GM19397 (cell line): ENCODE measurements at regions not wholly inside any gene's neighbourhood (a gene's known extent, or its start where the extent isn't known, plus 50 kb on each side); places are given as distances from the start of the nearest gene placed in this dataset.

Experiments
- ATAC-seq: cut with Tn5 transposase; IDR thresholded peaks from one replicate; pipeline ENCODE4 v1.9.1; 2021; ENCODE audit warnings: mild to moderate bottlenecking, moderate library complexity; ENCODE audit not compliant: unreplicated experiment

GRCh38 chr1:220979371-220979770, 100.1 kb downstream of the HLX start:
- no peak for ATAC-seq

DNA sequence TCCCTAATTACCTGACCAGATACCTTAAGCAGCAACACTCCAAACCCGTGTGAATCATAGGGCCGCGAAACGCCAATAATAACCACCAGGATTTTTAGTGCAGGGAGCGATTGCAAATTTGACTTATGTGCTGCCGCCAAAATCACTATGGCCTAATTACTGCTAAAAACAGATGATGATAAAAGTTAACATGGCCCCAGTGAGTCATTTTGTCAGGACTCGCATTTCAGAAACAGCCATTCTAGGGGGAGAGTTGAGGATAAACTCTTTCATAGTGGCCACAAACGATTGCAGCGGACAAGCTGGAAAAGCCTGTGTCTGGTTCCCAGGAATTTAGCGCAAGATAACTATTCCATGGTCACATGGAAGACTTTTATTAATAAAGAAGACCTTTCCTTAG, 103.4 kb downstream of the HLX start:
- no peak for ATAC-seq

DNA sequence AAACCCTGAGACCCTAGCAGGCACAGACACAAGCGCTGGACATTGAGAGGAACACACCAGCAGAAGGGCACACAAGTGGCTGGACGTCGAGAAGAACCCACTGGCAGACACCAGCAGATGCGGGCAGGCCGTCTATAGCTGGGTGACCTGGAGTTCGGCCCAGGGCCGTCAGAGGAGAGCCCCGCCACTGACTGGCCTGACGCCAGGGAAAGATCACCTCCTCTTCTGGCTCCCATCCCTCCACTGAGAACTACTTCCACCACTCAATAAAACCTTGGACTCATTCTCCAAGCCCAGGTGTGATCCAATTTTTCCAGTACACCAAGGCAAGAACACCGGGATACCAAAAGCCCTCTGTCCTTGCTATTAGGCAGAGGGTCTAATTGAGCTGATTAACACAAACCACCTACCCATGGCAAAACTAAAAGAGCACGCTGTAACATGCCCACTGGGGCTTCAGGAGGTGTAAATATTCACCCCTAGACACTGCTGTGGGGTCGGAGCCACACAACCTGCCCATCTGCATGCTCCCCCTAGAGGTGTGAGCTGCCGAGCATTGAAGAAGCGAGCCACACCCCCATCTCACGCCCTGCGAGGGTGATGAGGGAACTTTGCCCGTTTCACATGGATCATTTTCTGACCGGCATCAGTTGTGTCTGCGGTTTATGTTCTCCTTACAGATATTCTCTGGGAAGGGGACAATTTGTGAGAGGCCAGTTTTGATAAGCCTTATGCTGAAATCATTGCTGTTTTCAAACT, 104.8 kb downstream of the HLX start:
- no peak for ATAC-seq

- ATAC-seq = no peak
Measured at GRCh38 chr1:220990427-220991339, 111.4 kb downstream of the HLX start.

DNA sequence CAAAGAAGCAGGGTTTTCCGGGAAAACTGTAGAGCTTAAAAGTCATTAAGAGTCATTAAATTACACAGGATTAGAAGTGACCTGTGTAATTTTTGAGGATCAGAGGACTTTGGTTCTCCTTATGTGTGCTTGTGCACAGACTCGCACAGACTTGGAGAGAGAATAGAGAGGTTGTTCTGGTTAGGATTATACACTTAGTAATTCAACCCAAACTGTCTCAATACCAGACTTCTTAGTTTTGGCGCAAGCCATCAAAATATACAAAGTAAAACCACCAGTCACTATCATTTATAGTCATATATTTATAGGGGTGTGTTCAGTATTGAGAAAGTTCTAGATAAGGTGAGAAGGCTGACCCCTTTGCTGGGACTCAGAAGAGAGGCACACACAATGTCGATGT, 112.3 kb downstream of the HLX start:
- no peak for ATAC-seq

DNA sequence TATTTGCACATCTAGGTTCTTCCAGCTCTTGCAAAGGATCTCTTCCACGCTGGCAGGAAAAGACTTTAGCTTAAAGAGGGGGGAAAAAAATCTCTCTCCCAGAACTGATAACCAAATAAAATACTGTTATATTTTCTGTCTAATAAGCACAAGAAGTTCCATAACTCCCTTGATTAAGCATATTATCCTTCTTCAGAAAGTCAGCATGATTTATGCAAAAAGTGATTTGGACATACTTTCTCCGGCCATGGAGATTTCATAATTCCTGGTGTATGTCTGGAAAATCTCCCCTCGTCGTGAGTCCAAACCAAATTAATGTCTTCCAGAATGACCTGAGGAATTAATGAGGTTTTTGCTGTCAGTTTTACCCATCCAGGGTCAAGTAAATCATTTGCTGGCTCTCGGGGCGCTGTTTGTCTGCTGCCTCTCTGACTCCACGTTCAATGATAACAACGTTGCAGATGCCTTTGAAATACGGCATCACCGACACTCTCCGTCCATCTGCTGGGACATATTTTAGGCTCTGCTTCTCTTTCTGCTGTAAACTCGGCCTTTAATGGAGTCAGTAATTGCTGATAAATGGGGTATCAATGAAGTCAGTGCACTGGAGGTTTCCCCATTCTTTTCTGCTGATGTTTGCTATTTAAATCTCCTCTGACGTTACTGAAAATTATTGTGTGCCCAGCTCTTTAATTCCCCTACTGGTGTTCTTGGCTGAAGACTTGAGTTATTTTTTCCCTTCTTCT, 112.9 kb downstream of the HLX start:
- no peak for ATAC-seq

GRCh38 chr1:220992705-220993052, 113.4 kb downstream of the HLX start:
- no peak for ATAC-seq

DNA sequence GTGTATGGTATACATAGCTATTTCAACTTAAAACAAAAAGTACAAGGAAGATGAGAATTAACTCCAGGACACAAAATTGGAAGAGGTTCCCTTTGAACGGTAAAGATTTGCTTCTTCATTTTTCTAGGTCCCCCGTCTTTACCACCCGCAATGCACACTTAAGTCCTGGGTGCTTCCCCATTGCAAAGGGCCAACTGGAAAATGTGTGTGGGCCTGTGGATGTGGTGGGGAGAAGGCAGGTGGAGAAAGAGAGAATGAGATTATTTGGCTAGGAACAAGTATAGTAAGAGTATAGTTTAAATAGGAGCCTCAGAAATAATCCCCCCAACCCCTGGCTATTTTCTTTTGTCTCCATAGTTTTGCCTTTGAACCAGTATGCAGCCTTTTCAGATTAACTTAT, 115.4 kb downstream of the HLX start:
- no peak for ATAC-seq

DNA sequence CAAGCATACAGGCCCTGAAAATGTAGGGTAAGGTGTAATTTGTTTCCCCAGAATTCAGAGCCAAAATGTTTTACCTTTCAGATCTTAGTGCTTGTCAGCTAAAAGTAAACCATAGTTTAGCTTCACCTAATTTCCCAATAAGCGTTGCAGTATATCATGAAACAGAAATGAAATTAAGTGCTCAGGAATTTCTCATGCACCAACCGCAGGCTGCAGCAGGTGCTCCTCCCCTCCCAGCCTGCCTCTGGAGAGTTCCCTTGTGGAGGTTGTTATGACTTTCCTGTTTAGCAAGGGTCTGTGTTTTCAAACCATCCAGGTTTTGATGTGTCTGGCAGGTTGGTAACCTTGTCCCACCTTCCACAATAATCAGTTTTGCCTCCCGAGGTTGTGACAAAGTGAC, 118.5 kb downstream of the HLX start:
- ATAC-seq = no peak

GRCh38 chr1:220999872-221000863, 120.9 kb downstream of the HLX start:
- ATAC-seq = no peak

- no peak for ATAC-seq
Measured at GRCh38 chr1:221001167-221001566, 121.9 kb downstream of the HLX start.

DNA sequence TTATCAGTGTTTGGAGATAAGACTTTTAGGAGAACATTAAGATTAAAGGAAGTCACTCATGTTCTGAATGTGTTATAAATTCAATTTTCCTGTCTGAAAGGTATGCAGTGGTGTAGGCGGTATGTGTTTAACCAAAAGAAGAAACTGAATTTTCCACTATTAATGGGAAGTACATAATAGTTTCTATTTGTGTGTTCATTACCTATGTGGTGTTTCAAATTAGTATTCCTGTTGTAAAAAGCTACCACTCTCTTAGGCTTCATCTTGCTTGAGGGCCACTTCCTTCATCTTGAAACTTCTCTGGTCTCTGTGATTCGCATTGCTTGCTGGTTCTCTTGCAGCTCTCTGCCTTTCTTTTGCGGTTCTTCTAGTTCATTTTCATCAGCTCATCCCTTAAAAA, 123.4 kb downstream of the HLX start:
- no peak for ATAC-seq

DNA sequence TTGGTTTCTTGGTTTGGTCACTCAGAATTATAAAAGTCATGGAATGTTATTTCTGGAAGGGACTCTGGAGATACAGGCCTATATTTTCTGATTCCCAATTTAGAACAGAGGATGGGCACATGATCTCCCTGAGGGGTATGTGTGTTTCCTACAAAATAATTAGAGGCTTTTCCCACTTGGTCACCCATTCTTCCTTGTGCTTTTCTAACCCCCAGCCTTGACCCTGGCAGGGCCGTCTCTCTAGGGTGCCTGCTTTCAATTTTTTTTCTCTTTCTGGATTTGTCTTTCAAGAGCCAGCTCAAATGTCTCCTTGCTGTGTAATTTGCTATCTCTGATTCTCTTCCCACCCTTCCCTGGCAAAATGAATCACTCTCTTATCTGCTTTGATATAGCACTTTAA, 131.9 kb downstream of the HLX start:
- no peak for ATAC-seq

GRCh38 chr1:221012120-221012519, 132.9 kb downstream of the HLX start:
- no peak for ATAC-seq

DNA sequence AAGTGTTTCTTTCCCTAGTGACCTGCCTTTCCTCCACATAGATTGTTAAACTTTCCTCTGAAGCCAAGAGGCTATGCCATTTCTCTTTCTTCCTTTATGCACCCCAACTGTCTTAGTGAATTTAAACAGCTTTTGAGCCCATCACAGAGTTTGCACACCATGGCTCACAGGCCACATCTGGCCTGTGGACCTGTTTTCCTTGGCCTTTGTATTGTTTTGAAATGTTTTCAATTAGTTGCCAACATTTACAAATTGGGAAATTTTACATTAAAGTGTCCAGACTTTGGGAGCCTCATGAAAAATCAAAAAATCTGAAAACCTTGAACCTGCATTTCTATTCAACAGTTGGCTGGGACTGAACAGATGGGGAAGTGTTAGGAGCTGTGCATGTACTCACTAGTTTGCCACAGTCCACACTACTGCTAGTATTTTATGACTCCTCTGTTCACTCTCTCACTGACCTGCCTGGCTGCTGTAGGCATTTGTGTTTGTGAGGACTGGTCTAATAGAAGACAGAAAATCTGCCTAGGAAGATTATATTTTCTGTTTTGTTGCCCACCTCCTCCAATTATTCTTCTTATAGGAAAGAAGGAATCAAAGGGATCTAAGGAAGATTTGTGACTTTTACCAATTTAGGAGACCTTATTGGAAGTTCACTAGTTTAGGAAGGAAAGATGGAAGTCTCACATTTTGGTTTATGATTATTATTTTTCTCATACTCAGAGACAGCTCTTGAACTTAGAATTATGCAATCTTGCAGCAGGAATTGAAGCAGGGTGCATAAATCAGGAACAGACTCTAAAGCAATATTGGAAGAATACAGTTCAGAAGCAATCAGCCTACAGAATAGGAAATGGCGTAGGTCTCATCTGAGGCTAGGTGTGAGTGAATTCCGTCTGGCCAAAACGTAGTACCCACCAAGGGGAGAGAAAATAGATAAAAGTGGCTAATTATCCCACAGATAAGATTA, 134.7 kb downstream of the HLX start:
- ATAC-seq = no peak

DNA sequence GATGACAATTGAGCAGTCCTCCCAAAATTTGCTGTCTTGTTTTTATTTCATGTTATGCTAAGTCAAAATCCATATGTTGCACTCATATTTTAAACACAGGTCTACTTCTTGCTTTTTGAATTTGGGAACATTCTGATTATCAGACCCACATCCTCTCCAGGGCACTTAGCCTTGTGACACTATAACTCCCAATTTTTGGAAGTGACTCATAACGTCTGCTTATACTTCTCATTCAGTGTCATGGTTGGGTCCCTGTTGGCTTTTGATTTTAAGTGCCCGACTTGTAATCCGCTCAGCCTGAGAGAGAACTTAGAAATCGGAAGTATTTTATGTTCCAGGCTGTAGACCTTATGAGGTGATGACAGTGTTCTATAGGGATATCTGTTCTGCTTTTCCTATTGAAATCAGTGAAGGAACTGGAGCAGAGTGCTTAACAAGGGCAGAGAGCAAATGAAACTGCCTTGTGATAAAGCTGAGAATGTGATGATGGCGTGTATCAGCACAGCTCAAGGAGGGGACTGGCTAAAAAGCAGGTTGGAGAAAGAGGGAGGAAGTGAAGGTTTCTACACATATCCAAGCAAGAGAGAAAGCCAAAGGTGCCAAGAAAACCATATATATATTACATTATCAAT, 136.0 kb downstream of the HLX start:
- no peak for ATAC-seq

- no peak for ATAC-seq
Measured at GRCh38 chr1:221016751-221017150, 137.5 kb downstream of the HLX start.

- ATAC-seq = no peak
Measured at GRCh38 chr1:221018414-221018813, 139.2 kb downstream of the HLX start.

GRCh38 chr1:221022331-221022730, 143.1 kb downstream of the HLX start:
- no peak for ATAC-seq
